Suprapubic skin (tissue), 4 donors: ENCODE measurements at regions not wholly inside any gene's neighbourhood (a gene's known extent, or its start where the extent isn't known, plus 50 kb on each side); places are given as distances from the start of the nearest gene placed in this dataset.

Source experiments
- DNase-seq, 2 donors: peaks; one replicate each; pipeline ENCODE4 v3.0.0-alpha.2; 2019; ENCODE audit warnings: low spot score in 2 of 2
- H3K27ac ChIP-seq: fragments of 200-600 bp; sonication (generic); one replicate; pipeline ENCODE4 v1.5.1; 2019
- H3K27me3 ChIP-seq: fragments of 200-600 bp; sonication (generic); one replicate; pipeline ENCODE4 v1.5.1; 2019
- H3K36me3 ChIP-seq: fragments of 200-600 bp; sonication (generic); one replicate; pipeline ENCODE4 v1.5.1; 2019
- H3K4me1 ChIP-seq: fragments of 200-600 bp; sonication (generic); one replicate; pipeline ENCODE4 v1.5.1; 2019
- H3K4me3 ChIP-seq: fragments of 200-600 bp; sonication (generic); one replicate; pipeline ENCODE4 v1.5.1; 2019; ENCODE audit warnings: mild to moderate bottlenecking
- H3K9me3 ChIP-seq: fragments of 200-600 bp; sonication (generic); one replicate; pipeline ENCODE4 v1.5.1; 2019
- EP300 ChIP-seq: sonication (generic); formaldehyde crosslinking; IDR thresholded peaks from one replicate; pipeline ENCODE4 v1.6.1; 2017; ENCODE audit warnings: antibody characterized with exemption
- POLR2A ChIP-seq, 2 donors: fragments of 450-650 bp; IDR thresholded peaks; one replicate each; pipeline ENCODE4 v1.6.1; 2017; ENCODE audit warnings: antibody characterized with exemption in 2 of 2, mild to moderate bottlenecking in 2 of 2, moderate library complexity in 2 of 2
- POLR2AphosphoS5 ChIP-seq, 3 donors: sonication (generic); formaldehyde crosslinking; IDR thresholded peaks; one replicate each; pipeline ENCODE4 v1.6.1; 2017; ENCODE audit warnings: antibody characterized with exemption in 3 of 3
- WGBS: methylation state at CpG from one replicate; pipeline ENCODE4 v1.1.5; 2018; 5-methylcytosine and 5-hydroxymethylcytosine counted together
- TF ChIP-seq, protein P1 (sequence below), 2 donors: fragments of 200-600 bp in 1 of 2; fragments of 450-650 bp in 1 of 2; sonication (generic) in 1 of 2; IDR thresholded peaks; one replicate each; pipeline ENCODE4 v1.5.1; 2016 to 2019; ENCODE audit warnings: antibody characterized with exemption in 2 of 2, mild to moderate bottlenecking in 1 of 2, moderate library complexity in 1 of 2

DNA sequence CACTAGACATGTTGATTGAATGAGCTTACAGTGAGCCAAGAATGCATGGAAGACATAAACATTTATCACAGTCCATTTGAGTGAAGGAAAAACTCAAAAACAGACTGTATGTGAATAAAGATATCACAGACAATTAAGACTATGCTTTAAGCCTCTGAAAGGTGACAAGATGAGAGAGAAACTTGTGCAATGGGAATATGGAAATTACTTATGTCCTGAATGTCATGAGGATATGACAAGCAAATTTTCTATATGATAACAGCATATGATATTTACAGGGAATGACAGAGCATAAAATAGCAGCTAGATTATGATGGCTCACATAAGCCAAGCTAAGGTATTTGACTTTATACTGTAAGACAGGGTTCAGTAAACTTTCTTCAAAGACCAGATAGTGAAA, 1153.1 kb upstream of the USP15 start:
- peaks cover 14% of the 10 kb centered on the region for H3K9me3 ChIP-seq
- H3K27ac ChIP-seq: no peak overlapping the region
- no peak for TF ChIP-seq POLR2A (IDR thresholded peaks at IDR 0.05)
- no peak for TF ChIP-seq POLR2AphosphoS5 (IDR thresholded peaks at IDR 0.05)
- no peak for TF ChIP-seq EP300
- TF ChIP-seq, protein P1, sequence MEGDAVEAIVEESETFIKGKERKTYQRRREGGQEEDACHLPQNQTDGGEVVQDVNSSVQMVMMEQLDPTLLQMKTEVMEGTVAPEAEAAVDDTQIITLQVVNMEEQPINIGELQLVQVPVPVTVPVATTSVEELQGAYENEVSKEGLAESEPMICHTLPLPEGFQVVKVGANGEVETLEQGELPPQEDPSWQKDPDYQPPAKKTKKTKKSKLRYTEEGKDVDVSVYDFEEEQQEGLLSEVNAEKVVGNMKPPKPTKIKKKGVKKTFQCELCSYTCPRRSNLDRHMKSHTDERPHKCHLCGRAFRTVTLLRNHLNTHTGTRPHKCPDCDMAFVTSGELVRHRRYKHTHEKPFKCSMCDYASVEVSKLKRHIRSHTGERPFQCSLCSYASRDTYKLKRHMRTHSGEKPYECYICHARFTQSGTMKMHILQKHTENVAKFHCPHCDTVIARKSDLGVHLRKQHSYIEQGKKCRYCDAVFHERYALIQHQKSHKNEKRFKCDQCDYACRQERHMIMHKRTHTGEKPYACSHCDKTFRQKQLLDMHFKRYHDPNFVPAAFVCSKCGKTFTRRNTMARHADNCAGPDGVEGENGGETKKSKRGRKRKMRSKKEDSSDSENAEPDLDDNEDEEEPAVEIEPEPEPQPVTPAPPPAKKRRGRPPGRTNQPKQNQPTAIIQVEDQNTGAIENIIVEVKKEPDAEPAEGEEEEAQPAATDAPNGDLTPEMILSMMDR (IDR thresholded peaks at IDR 0.05): no peak
- DNase-seq: no peak
- no peak overlapping the region for H3K4me3 ChIP-seq
- no peaks in the 10 kb centered on the region for H3K36me3 ChIP-seq
- H3K27me3 ChIP-seq: no peaks in the 10 kb centered on the region
- no peaks in the 10 kb centered on the region for H3K4me1 ChIP-seq

- WGBS: 75% methylated on average over 1 of the region's 1 CpG
Observed at GRCh38 chr12:61111218-61111617, 1149.0 kb upstream of the USP15 start.

GRCh38 chr12:61137677-61138414, 1122.4 kb upstream of the USP15 start:
- H3K27ac ChIP-seq: no peak overlapping the region
- TF ChIP-seq POLR2A (IDR thresholded peaks at IDR 0.05) (no peak), POLR2AphosphoS5 (IDR thresholded peaks at IDR 0.05) (no peak), EP300 (no peak)
- TF ChIP-seq, protein P1 (IDR thresholded peaks at IDR 0.05): no peak
- no peaks in the 10 kb centered on the region for H3K36me3 ChIP-seq
- H3K4me3 ChIP-seq: no peak overlapping the region
- H3K9me3 ChIP-seq: no peaks in the 10 kb centered on the region
- WGBS: 69% methylated on average over 3 of the region's 3 CpGs
- no peak for DNase-seq
- no peaks in the 10 kb centered on the region for H3K27me3 ChIP-seq
- H3K4me1 ChIP-seq: no peaks in the 10 kb centered on the region

More at GRCh38 chr12:61111218-61111617, 1149.0 kb upstream of the USP15 start:
- DNase-seq: no peak
- H3K9me3 ChIP-seq: peaks cover 4% of the 10 kb centered on the region
- no peaks in the 10 kb centered on the region for H3K4me1 ChIP-seq
- no peak overlapping the region for H3K27ac ChIP-seq
- H3K27me3 ChIP-seq: no peaks in the 10 kb centered on the region
- H3K4me3 ChIP-seq: no peak overlapping the region
- H3K36me3 ChIP-seq: no peaks in the 10 kb centered on the region
- TF ChIP-seq EP300 (no peak), POLR2AphosphoS5 (IDR thresholded peaks at IDR 0.05) (no peak), POLR2A (IDR thresholded peaks at IDR 0.05) (no peak)
- TF ChIP-seq, protein P1 (IDR thresholded peaks at IDR 0.05): no peak

DNA sequence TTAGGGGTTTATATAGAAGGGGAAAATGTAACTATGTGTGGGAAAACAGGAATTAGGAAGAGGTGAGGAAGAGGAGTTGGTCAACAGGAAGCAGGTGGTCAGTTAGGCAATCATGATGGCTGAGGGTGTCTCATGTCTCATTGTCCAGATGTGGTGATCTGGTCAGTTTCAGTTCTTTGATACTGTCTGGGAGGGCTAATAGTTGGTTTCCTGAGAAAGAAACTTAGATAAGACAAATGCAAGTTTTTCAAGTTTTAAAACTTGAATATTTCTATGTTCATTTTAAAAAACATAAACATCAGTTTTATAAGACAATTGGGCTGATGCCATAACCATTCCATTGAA, 1121.8 kb upstream of the USP15 start:
- H3K27me3 ChIP-seq: no peaks in the 10 kb centered on the region
- no peaks in the 10 kb centered on the region for H3K9me3 ChIP-seq
- H3K4me1 ChIP-seq: no peaks in the 10 kb centered on the region
- no peak for DNase-seq
- H3K36me3 ChIP-seq: no peaks in the 10 kb centered on the region
- no peak for TF ChIP-seq EP300
- TF ChIP-seq, protein P1 (IDR thresholded peaks at IDR 0.05): no peak
- TF ChIP-seq POLR2A (IDR thresholded peaks at IDR 0.05): no peak
- TF ChIP-seq POLR2AphosphoS5 (IDR thresholded peaks at IDR 0.05): no peak
- no peak overlapping the region for H3K27ac ChIP-seq
- H3K4me3 ChIP-seq: no peak overlapping the region

- no peak for DNase-seq
- Histone ChIP-seq H3K4me3 (no peak overlapping the region), H3K4me1 (no peaks in the 10 kb centered on the region), H3K27me3 (no peaks in the 10 kb centered on the region), H3K36me3 (no peaks in the 10 kb centered on the region), H3K27ac (no peak overlapping the region), H3K9me3 (no peaks in the 10 kb centered on the region)
- TF ChIP-seq EP300 (no peak), POLR2AphosphoS5 (IDR thresholded peaks at IDR 0.05) (no peak)
- TF ChIP-seq, protein P1 (IDR thresholded peaks at IDR 0.05): no peak
- 10% methylated on average over 2 of the region's 2 CpGs for WGBS
Observed at GRCh38 chr12:61161961-61162360, 1098.2 kb upstream of the USP15 start.
